Activated naive CD8-positive, alpha-beta T cell treated with anti-CD3 and anti-CD28 coated beads for 36 hours (primary cell): ENCODE measurements at regions not wholly inside any gene's neighbourhood (a gene's known extent, or its start where the extent isn't known, plus 50 kb on each side); places are given as distances from the start of the nearest gene placed in this dataset.

ENCODE experiments used
- DNase-seq: peaks from one replicate; pipeline ENCODE4 v3.0.0; 2021
- H3K27ac Mint-ChIP-seq: one replicate; pipeline ENCODE4 v1.8.0; 2022; ENCODE audit warnings: mild to moderate bottlenecking, moderate library complexity, mixed read lengths
- H3K27me3 Mint-ChIP-seq: one replicate; pipeline ENCODE4 v1.8.0; 2022; ENCODE audit warnings: mild to moderate bottlenecking, mixed read lengths
- H3K36me3 Mint-ChIP-seq: one replicate; pipeline ENCODE4 v1.8.0; 2021; ENCODE audit warnings: mild to moderate bottlenecking, mixed read lengths
- H3K4me1 Mint-ChIP-seq: one replicate; pipeline ENCODE4 v1.8.0; 2021; ENCODE audit warnings: mixed read lengths
- H3K4me3 Mint-ChIP-seq: one replicate; pipeline ENCODE4 v1.8.0; 2022; ENCODE audit warnings: mild to moderate bottlenecking, moderate library complexity, mixed read lengths
- H3K9me3 Mint-ChIP-seq: one replicate; pipeline ENCODE4 v1.8.0; 2022; ENCODE audit warnings: mixed read lengths

DNA sequence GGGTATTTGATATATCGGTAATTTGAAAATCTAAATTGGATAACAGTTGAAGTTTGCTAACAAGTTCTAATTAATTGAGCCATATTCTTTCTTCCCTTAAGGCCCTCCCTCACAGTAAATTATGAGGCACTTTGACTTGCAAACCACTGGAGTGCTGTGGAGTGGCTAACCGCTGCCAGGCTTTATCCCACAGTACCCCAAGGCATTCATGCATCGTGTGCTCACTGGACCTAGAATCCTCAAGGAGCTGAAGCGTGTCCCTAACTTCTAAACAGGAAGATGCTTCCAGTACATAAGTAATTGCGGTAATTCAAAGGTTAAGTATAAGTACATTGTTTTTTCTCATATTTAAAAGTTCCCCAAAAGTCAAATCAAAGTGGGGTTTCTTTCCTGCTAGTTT lies 499.9 kb downstream of the TFAP2A start:
- H3K4me3 Mint-ChIP-seq, result no peak overlapping the region
- no peak for DNase-seq
- no peaks in the 10 kb centered on the region for H3K36me3 Mint-ChIP-seq
- H3K9me3 Mint-ChIP-seq, result no peaks in the 10 kb centered on the region
- no peak overlapping the region for H3K27ac Mint-ChIP-seq
- H3K4me1 Mint-ChIP-seq, result no peaks in the 10 kb centered on the region
- no peaks in the 10 kb centered on the region for H3K27me3 Mint-ChIP-seq

DNA sequence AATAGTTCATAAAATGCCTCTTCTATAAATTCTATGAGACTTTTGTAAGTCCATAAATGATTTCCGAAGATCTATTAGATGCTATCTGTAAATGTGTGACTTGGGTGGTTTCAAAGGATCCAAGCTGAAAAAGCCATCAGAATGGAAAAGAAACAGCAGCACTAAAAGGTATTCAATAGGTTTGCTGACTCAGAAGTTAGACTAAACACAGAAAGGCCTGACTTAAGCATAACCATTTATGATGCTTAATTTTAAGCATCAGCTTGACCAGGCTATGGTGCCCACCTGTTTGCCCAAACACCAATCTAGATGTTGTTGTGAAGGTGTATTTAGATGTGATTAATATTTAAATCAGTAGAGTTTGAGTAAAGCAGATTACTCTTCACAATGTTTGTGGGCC lies 513.5 kb downstream of the TFAP2A start:
- Mint-ChIP-seq H3K27ac (no peak overlapping the region), H3K4me3 (no peak overlapping the region), H3K9me3 (no peaks in the 10 kb centered on the region), H3K27me3 (no peaks in the 10 kb centered on the region), H3K4me1 (no peaks in the 10 kb centered on the region), H3K36me3 (no peaks in the 10 kb centered on the region)
- no peak for DNase-seq

GRCh38 chr6:9896806-9897205 lies 518.1 kb downstream of the TFAP2A start:
- Mint-ChIP-seq H3K36me3 (no peaks in the 10 kb centered on the region), H3K4me1 (no peaks in the 10 kb centered on the region), H3K27me3 (no peaks in the 10 kb centered on the region), H3K27ac (no peak overlapping the region), H3K9me3 (no peaks in the 10 kb centered on the region), H3K4me3 (no peak overlapping the region)
- no peak for DNase-seq

DNA sequence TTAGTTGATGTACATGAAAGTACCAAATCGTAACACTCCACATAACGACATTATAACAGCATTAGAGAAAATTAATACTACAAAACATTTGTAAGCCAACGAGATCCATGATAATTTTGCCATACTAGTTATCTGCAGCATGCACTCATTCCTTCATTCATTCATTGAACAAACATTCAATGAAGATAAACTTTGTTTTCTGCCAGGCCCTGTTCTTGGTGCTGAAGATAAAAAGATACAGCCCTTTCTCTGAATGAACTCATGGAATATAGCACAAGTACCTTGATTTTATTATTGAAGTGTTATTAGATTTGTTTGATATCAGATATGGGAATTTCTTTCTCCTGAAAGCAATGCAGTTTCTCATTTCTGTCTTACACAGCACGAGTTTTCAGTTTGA lies 524.0 kb downstream of the TFAP2A start:
- DNase-seq, result no peak
- H3K4me3 Mint-ChIP-seq, result no peak overlapping the region
- H3K4me1 Mint-ChIP-seq, result no peaks in the 10 kb centered on the region
- H3K36me3 Mint-ChIP-seq, result no peaks in the 10 kb centered on the region
- H3K9me3 Mint-ChIP-seq, result peaks cover 9% of the 10 kb centered on the region
- H3K27me3 Mint-ChIP-seq, result no peaks in the 10 kb centered on the region
- no peak overlapping the region for H3K27ac Mint-ChIP-seq

- H3K4me1 Mint-ChIP-seq, result no peaks in the 10 kb centered on the region
Measured at GRCh38 chr6:9890469-9890868, 524.4 kb downstream of the TFAP2A start.

DNA sequence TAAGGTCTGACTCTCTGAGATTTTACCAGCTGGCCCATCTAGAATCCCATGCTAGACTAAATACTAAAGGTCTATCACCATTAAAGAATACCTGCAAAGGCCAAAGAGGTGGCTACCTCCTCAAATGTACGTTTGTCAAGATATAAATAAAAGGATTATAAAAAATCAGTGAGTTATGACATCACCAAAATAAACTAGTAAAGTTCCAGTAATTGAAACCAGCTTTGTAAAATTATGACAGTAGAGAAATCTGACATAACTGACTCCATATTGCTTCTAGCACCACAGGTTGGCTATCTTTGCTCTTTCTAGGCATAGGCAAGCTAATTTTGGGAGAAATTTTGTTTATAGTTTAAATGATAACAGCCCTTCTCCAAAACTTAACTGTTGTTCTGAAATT lies 536.3 kb downstream of the TFAP2A start:
- DNase-seq, result no peak
- Mint-ChIP-seq H3K4me3 (no peak overlapping the region), H3K27ac (no peak overlapping the region), H3K9me3 (peaks cover 20% of the 10 kb centered on the region), H3K36me3 (no peaks in the 10 kb centered on the region), H3K4me1 (no peaks in the 10 kb centered on the region), H3K27me3 (no peaks in the 10 kb centered on the region)

More at GRCh38 chr6:9890469-9890868, 524.4 kb downstream of the TFAP2A start:
- Mint-ChIP-seq H3K27ac (no peak overlapping the region), H3K4me3 (no peak overlapping the region), H3K27me3 (no peaks in the 10 kb centered on the region), H3K9me3 (peaks cover 9% of the 10 kb centered on the region), H3K36me3 (no peaks in the 10 kb centered on the region)
- DNase-seq, result no peak

- Mint-ChIP-seq H3K4me1 (no peaks in the 10 kb centered on the region), H3K9me3 (peaks cover 17% of the 10 kb centered on the region), H3K4me3 (no peak overlapping the region), H3K36me3 (no peaks in the 10 kb centered on the region), H3K27ac (no peak overlapping the region), H3K27me3 (no peaks in the 10 kb centered on the region)
- DNase-seq, result no peak
Measured at GRCh38 chr6:9875605-9876353, 539.1 kb downstream of the TFAP2A start.

- no peak overlapping the region for H3K27ac Mint-ChIP-seq
- no peak overlapping the region for H3K4me3 Mint-ChIP-seq
- no peaks in the 10 kb centered on the region for H3K27me3 Mint-ChIP-seq
- no peaks in the 10 kb centered on the region for H3K4me1 Mint-ChIP-seq
- DNase-seq, result no peak
- no peaks in the 10 kb centered on the region for H3K36me3 Mint-ChIP-seq
- H3K9me3 Mint-ChIP-seq, result peaks cover 32% of the 10 kb centered on the region
Measured at GRCh38 chr6:9862603-9863167, 552.2 kb downstream of the TFAP2A start.

DNA sequence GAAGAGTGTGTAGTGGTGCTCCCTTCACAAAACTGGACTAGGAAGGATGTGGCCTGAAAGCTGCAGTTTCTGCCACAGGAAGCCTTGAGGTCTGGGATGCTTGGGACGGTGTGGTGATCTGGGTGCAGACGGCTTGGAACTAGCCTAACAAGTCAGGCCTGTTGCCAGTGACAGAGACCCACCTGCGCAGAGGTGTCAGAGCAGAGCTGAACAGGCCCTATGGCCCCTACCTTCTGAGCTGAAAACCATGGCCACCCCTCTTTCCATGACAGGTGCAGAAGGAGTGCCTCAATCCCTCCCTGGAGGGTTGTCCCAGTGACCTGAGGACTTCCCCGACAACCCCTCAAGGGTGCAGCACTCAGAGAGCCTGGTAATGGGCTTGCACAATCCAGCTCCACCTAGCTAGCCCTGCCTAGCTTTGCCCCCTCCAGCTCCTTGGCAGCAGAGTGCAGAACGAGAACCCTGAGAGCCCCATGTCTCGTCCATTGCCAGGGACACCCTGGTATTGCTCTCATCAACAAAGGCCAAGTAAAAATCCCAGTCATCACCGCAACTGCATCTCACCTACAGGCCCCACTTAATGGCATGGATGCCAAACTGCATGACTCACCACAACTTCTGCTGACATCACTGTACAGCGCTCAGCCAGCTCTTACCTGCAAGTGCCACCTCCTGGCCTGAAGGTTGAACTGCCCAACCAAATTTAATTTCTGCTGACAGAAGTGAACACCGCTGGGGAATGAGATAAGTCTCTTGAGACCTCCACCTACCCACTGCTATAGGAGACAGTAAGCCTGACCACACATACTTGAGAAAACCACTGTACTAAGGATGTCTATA lies 563.1 kb downstream of the TFAP2A start:
- peaks cover 32% of the 10 kb centered on the region for H3K9me3 Mint-ChIP-seq
- no peak overlapping the region for H3K4me3 Mint-ChIP-seq
- H3K27me3 Mint-ChIP-seq, result peaks cover 4% of the 10 kb centered on the region
- no peaks in the 10 kb centered on the region for H3K4me1 Mint-ChIP-seq
- no peak overlapping the region for H3K27ac Mint-ChIP-seq
- no peak for DNase-seq
- no peaks in the 10 kb centered on the region for H3K36me3 Mint-ChIP-seq

- Mint-ChIP-seq H3K4me1 (no peaks in the 10 kb centered on the region), H3K36me3 (no peaks in the 10 kb centered on the region), H3K9me3 (peaks cover 32% of the 10 kb centered on the region), H3K27me3 (peaks cover 4% of the 10 kb centered on the region), H3K27ac (no peak overlapping the region), H3K4me3 (no peak overlapping the region)
- DNase-seq, result no peak
Measured at GRCh38 chr6:9851006-9851405, 563.9 kb downstream of the TFAP2A start.

GRCh38 chr6:9848094-9848493 lies 566.8 kb downstream of the TFAP2A start:
- no peaks in the 10 kb centered on the region for H3K4me1 Mint-ChIP-seq
- H3K4me3 Mint-ChIP-seq, result no peak overlapping the region
- peaks cover 24% of the 10 kb centered on the region for H3K9me3 Mint-ChIP-seq
- peaks cover 4% of the 10 kb centered on the region for H3K27me3 Mint-ChIP-seq
- DNase-seq, result no peak
- H3K27ac Mint-ChIP-seq, result no peak overlapping the region
- H3K36me3 Mint-ChIP-seq, result no peaks in the 10 kb centered on the region

GRCh38 chr6:9841886-9842725 lies 572.8 kb downstream of the TFAP2A start:
- H3K4me3 Mint-ChIP-seq, result no peak overlapping the region
- H3K9me3 Mint-ChIP-seq, result peaks cover 8% of the 10 kb centered on the region
- no peaks in the 10 kb centered on the region for H3K27me3 Mint-ChIP-seq
- no peaks in the 10 kb centered on the region for H3K36me3 Mint-ChIP-seq
- no peak for DNase-seq
- H3K4me1 Mint-ChIP-seq, result no peaks in the 10 kb centered on the region
- H3K27ac Mint-ChIP-seq, result no peak overlapping the region

GRCh38 chr6:9834233-9834632 lies 580.6 kb downstream of the TFAP2A start:
- peaks cover 4% of the 10 kb centered on the region for H3K9me3 Mint-ChIP-seq

DNA sequence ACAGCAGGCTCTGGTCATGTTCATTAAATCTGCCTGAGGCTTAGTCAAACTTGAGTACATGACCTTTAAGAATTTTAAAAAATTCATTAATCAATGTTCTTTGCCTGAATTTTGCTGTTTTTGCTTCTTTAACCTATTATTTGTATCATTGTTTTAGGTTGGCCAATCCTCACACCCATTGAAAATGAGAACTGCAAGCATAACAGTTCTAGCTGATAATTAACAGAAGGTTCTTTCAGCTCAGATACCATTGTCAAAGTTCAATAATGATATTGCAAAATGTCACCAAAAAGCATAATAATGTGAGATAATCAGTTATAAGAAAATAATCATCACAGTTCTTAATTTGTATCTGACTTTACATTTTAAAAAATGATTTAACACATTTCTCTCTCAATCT lies 583.1 kb downstream of the TFAP2A start:
- no peaks in the 10 kb centered on the region for H3K36me3 Mint-ChIP-seq
- H3K4me1 Mint-ChIP-seq, result no peaks in the 10 kb centered on the region
- H3K9me3 Mint-ChIP-seq, result no peaks in the 10 kb centered on the region
- H3K27ac Mint-ChIP-seq, result no peak overlapping the region
- DNase-seq, result no peak
- H3K4me3 Mint-ChIP-seq, result no peak overlapping the region
- no peaks in the 10 kb centered on the region for H3K27me3 Mint-ChIP-seq

More at GRCh38 chr6:9834233-9834632, 580.6 kb downstream of the TFAP2A start:
- H3K27ac Mint-ChIP-seq, result no peak overlapping the region
- no peak overlapping the region for H3K4me3 Mint-ChIP-seq
- H3K36me3 Mint-ChIP-seq, result no peaks in the 10 kb centered on the region
- no peaks in the 10 kb centered on the region for H3K27me3 Mint-ChIP-seq
- H3K4me1 Mint-ChIP-seq, result no peaks in the 10 kb centered on the region
- DNase-seq, result no peak

GRCh38 chr6:9830808-9831207 lies 584.1 kb downstream of the TFAP2A start:
- H3K4me1 Mint-ChIP-seq, result no peaks in the 10 kb centered on the region
- DNase-seq, result no peak
- H3K9me3 Mint-ChIP-seq, result peaks cover 1% of the 10 kb centered on the region
- no peaks in the 10 kb centered on the region for H3K27me3 Mint-ChIP-seq
- no peaks in the 10 kb centered on the region for H3K36me3 Mint-ChIP-seq
- no peak overlapping the region for H3K27ac Mint-ChIP-seq
- no peak overlapping the region for H3K4me3 Mint-ChIP-seq
